Right ventricle myocardium inferior (tissue), 1 donor: ENCODE measurements at regions not wholly inside any gene's neighbourhood (a gene's known extent, or its start where the extent isn't known, plus 50 kb on each side); places are given as distances from the start of the nearest gene placed in this dataset.

Source experiments
- ATAC-seq: fragments of 200-7000 bp; cut with Tn5 transposase; one replicate; pipeline ENCODE4 v1.9.1; 2020; ENCODE audit warnings: mild to moderate bottlenecking, moderate library complexity
- DNase-seq: peaks from one replicate; pipeline ENCODE4 v3.0.0; 2021; ENCODE audit errors: missing footprints
- intact Hi-C: fragments of 100-400 bp; cut with DNase I; formaldehyde crosslinking; loops from one replicate; pipeline ENCODE4 v1.11.0; 2022
- donor health status: DM: no; HTN: yes; CAD: no; lungs with severe emphysema.

GRCh38 chr19:28425046-28425931 is 787.7 kb downstream of the UQCRFS1 start:
- ATAC-seq (no peak), DNase-seq (no peak)

GRCh38 chr19:28424662-28425045 is 788.3 kb downstream of the UQCRFS1 start:
- ATAC-seq (no peak), DNase-seq (no peak)
- intact Hi-C loops = no loop called here

More at GRCh38 chr19:28425046-28425931, 787.7 kb downstream of the UQCRFS1 start:
- intact Hi-C loops = no loop called here

DNA sequence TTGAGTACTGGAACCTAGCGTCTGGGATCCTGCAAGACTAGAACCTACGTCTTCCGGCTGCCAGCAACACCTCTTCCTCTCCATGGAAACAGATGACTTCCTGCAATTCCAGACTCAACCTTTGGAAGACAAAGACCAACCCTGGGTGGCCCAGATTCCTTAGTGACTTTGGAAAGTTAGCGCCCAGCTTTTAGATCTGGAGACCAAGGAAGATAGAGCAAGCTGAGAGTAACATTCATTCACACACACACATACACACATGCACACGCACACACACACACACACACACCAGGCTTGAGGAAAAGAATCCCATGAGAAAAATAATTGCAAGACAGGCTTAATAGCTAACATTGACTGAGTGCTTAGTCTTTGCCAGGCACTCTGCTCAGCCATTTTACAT is 788.9 kb downstream of the UQCRFS1 start:
- intact Hi-C loops = no loop called here
- DNase-seq = no peak
- ATAC-seq = no peak

DNA sequence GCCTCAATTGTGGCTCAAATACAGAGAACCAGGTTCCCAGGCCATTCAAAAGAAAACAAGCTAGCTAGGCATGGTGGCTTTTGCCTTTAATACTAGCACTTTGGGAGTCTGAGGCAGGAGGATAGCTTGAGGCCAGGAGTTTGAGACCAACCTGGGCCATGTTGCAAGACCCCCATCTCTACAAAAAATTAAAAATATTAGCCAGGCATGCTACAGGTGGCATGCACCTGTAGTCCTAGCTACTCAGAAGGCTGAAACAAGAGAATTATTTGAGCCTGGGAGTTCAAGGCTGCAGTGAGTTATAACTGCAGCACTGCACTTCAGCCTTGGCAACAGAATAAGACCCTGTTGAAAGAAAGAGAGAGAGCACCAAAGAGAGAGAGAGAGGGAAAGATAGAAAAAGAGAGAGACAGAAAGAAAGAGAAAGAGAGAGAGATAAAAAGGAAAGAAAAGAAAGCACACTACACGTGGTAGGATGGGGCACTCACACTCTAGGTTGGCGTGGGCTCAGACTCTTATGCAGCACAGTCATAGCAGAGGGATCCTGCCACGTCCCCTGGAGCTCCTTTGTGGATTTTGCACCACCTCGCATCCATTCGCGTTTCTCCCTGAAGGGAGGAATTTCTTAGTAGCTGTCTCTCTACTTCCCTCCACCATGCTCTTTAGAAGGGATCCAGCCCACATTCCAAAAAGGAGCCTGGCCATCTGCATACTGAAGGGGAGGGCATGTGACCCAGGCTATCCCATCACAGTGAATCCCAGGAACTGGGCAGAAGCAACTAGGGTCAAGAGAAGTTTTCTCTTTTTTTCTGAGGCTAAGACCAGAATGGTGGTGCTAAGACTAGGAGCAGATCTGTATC is 789.9 kb downstream of the UQCRFS1 start:
- no peak for ATAC-seq
- no peak for DNase-seq
- intact Hi-C loops = no loop called here

DNA sequence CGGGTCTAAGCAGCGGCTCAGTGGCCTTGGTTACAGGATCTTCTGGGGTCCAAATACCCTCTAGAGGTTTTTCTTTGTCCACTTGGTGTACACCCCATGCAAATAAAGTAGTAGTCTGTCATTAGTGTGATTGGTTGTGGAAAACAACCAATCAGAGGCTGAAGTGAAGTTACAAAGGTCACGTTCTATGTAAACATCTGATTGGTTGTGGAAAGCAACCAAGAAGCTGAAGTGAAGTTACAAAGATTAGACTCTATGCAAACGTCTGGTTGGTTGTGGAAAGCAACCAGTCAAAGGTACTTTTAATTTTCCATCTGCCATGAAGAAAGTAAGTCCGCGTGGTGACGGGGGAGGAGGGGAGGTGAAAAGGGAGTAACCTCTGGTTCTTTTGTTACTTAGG is 790.9 kb downstream of the UQCRFS1 start:
- DNase-seq (no peak), ATAC-seq (no peak)
- intact Hi-C loops = no loop called here

DNA sequence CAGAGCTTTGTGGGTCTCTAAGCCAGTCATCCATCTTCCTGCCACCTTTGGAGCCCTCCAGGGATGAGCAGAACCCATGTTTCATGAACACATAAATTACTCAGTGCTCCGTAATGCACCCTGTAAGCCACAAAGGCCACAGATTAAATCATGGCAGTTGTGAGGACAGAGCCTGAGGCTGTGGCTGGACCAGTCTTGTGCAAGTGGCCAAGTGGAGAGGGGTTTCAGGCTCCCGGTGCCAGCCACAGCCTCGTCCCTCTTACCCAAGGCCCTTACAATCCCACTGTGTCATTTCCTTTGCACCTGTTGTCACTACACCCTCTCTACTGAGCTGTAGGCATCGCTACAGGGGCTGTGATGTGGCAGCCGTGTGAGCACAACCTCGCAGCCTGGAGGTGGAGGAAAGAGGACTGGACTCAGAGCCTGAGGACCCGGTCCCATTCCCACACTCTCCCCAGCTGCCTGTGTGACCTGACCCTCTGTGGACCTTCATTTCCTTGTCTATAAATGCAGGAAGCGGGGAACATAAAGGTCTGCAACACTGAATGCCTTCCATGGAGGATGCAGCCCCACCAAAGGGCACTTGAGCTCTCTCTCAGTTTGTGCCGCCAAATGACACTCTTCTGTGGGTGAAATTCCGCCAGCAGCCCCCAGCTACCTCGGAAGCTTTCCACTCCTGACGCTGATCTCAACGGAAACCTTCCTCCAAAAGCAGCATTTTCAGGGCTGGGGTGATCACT is 792.0 kb downstream of the UQCRFS1 start:
- intact Hi-C loops = no loop called here
- no peak for DNase-seq
- ATAC-seq = no peak

GRCh38 chr19:28419312-28419711 is 793.6 kb downstream of the UQCRFS1 start:
- no peak for ATAC-seq
- intact Hi-C loops = no loop called here
- no peak for DNase-seq

DNA sequence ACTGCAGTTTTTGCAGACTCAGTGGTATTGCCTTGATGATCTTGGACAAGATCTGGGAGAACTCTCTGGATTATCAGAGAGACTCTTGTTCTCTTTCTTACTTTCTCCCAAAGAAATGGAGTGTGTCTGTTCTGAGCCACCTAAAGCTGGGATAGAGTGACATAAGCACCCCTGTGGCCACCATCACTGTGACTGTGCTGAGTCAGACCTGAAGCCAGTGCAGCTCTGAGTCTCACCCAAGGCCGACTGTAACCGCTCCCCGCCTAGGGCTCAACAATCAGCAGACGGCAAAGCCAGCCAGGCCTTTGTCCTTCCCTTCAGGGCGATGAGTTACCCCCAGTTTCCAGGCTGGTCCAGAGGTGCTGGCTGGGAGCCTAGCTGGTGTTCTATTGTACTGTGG is 795.6 kb downstream of the UQCRFS1 start:
- DNase-seq = no peak
- intact Hi-C loops = no loop called here
- no peak for ATAC-seq

DNA sequence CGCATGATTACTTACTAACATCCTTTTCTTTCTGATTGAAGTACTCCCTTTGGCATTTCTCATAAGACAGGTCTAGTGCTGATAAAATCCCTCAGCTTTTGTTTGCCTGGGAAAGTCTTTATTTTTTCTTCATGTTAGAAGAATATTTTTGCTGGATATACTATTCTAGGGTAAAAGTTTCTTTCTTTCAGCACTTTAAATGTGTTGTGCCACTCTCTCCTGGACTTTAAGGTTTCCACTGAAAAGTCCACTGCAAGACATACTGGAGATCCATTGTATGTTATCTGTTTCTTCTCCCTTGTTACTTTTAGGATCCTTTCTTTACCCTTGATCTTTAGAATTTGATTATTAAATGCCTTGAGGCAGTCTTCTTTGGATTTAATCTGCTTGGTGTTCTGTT is 796.7 kb downstream of the UQCRFS1 start:
- DNase-seq (no peak), ATAC-seq (no peak)
- intact Hi-C loops = no loop called here

DNA sequence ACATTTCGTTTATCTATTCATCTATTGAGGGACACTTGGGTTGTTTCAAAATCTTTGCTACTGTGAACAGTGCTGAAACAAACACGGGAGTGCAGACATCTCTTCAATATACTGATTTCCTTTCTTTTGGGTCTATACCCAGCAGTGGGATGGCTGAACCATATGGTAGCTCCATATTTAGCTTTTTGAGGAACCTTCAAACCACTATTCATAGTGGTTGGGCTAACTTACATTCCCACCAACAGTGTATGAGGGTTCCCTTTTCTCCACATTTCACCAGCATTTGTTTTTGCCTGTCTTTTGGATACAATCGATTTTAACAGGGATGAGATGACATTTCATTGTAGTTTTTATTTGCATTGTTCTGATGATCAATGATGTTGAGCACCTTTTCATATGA is 798.2 kb downstream of the UQCRFS1 start:
- ATAC-seq (no peak), DNase-seq (no peak)
- intact Hi-C loops = no loop called here

DNA sequence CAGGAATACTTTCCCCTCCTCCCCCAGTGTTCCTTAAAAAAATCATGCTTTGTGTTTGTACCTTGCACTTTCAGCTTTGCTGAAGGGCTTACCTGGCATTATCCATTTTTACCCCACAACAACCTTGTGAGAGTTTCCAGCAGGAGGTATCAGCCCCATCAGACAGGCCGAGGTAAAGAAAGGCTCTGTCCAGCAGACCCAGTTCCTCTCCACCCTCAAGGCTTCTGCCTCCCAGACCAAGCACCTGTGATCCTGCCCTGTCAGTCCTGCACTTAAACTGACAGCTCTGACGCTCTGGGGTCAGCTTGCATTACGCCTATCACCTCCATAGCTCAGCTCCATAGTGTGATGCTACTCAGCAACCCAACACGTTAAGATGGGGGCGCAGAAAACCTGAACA is 803.1 kb downstream of the UQCRFS1 start:
- ATAC-seq = no peak
- DNase-seq = no peak
- intact Hi-C loops = no loop called here

GRCh38 chr19:28406966-28407365 is 806.0 kb downstream of the UQCRFS1 start:
- ATAC-seq = no peak
- intact Hi-C loops = no loop called here
- no peak for DNase-seq

DNA sequence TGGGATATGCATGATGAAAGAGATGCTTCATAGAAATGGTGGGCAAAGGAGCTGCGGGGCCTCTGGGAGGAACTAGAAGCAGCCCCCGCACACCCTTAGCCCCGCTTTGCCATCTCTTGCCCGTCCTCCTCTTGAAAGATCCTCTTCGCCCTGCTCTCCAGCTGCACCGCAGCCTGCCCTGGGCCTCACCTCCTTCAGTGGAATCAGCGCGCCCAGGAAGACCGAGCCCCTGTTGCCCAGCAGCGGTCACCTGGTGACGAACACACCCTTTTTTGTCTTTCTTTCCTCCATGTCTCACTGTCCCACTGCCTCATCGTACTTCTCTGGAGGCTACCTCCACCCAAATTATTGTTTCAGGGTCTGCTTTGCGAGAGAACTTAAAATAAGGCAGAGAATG is 807.6 kb downstream of the UQCRFS1 start:
- intact Hi-C loops = no loop called here
- no peak for ATAC-seq
- DNase-seq = no peak

- no peak for ATAC-seq
- intact Hi-C loops = no loop called here
- no peak for DNase-seq
Measured at GRCh38 chr19:28404472-28404871, 808.5 kb downstream of the UQCRFS1 start.

DNA sequence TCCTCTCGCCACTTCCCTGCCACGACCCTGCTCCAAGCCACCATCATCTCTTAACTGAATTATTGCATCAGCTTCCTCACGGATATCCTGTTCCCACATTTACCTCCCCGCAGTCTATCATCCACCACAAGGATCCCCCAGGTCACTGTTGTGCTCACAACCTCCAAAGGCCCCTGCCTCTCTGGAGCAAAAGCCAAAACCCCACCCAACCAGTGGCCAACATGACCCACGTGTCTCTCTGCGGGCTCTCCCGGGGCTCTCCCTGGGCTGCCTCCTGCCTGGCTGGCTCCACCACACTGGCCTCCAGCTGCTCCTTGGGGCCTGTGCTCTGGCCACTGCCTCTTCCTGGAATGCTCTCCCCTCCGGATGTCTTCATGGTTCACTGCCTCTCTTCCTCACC is 809.3 kb downstream of the UQCRFS1 start:
- DNase-seq (no peak), ATAC-seq (no peak)
- intact Hi-C loops = no loop called here

DNA sequence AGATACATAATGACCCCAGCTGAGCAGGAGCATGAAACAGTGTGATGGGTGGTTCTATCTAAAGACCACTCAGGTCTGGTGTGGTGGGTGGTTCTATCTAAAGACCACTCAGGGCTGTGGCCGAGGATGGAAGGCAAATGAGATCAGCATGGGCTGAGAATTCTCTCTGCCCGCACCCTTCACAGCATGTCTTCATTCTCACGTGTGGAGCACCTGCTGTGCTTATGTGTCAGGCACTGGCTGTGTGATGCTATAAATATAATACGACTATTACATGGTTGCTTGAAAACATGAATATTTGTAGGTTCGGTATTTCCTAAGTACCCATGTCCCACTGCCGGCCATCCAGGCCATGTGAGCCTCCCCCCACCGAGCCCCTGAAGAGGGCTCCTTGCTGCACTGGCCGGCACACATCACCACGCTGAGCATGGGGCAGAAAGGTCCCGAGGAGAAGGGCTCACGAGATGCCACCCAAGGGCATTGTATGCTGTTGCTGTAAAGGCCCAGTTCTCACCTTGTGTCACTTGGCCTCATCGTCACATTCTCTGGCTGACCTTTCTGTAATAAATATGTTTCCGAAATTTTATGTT is 810.2 kb downstream of the UQCRFS1 start:
- intact Hi-C loops = no loop called here
- ATAC-seq (no peak), DNase-seq (no peak)

DNA sequence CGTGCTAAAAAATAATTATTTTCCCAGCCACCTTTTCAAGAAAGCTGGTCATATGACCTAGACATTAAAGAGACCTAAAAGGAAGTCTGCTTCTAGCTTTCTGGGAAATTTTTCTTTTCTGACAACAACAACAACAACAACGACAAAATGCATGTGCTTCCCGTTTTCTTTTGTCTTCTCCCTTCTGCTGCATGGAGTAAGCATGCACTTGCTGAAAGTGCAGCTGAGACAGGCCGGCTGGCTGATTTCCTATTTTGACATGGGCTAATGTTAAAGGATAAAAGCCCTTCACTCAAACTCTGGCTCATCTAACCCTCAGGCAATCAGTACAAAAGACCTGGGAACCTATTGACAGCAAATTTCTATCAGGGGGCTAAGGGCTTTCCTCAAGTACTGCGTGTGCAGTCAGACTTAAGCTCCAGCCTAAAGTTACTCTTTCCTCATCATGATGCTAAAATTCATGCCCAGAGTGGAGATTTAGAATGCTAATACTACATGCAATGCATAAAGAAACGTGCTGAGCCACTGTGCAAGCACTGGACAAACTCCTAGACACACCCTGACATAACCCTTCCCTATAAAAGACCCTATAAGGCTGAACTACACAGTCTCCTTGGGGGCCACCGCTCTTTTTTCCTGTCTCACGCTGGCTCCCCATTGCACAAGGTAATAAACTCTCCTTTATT is 811.1 kb downstream of the UQCRFS1 start:
- intact Hi-C loops = no loop called here
- no peak for DNase-seq
- ATAC-seq = no peak

GRCh38 chr19:28400953-28401671 is 811.8 kb downstream of the UQCRFS1 start:
- ATAC-seq (no peak), DNase-seq (no peak)
- intact Hi-C loops = no loop called here
